NB4 (cell line): ENCODE measurements at regions not wholly inside any gene's neighbourhood (a gene's known extent, or its start where the extent isn't known, plus 50 kb on each side); places are given as distances from the start of the nearest gene placed in this dataset.

Experiments used
- DNase-seq: peaks from one replicate; pipeline ENCODE4 v3.0.0; 2010; ENCODE audit warnings: low read depth
- H3K4me3 ChIP-seq: one replicate; pipeline ENCODE4 v1.5.1; 2011; ENCODE audit warnings: mild to moderate bottlenecking, low read depth, low read length, moderate library complexity
- CTCF ChIP-seq: IDR thresholded peaks from one replicate; pipeline ENCODE4 v1.5.1; 2012; ENCODE audit warnings: low read depth, low read length
- MAX ChIP-seq: IDR thresholded peaks from 2 replicates; pipeline ENCODE4 v1.6.1; 2011; ENCODE audit warnings: low read depth, low read length
- MYC ChIP-seq: IDR thresholded peaks from 2 replicates; pipeline ENCODE4 v1.6.1; 2011; ENCODE audit warnings: low read depth, low read length
- POLR2A ChIP-seq: IDR thresholded peaks from 2 replicates; pipeline ENCODE4 v1.6.1; 2011; ENCODE audit warnings: mild to moderate bottlenecking; ENCODE audit not compliant: insufficient read length; ENCODE audit errors: extremely low read depth

GRCh38 chr1:36743286-36744005, 260.7 kb upstream of the CSF3R start:
- TF ChIP-seq CTCF = no peak
- TF ChIP-seq MAX = no peak
- TF ChIP-seq POLR2A = no peak
- no peak for TF ChIP-seq MYC
- no peak overlapping the region for H3K4me3 ChIP-seq
- no peak for DNase-seq

GRCh38 chr1:36741066-36741465, 258.4 kb upstream of the CSF3R start:
- no peak for DNase-seq
- H3K4me3 ChIP-seq = no peak overlapping the region
- no peak for TF ChIP-seq MAX
- no peak for TF ChIP-seq POLR2A
- TF ChIP-seq CTCF = no peak
- TF ChIP-seq MYC = no peak

GRCh38 chr1:36740446-36740845, 257.7 kb upstream of the CSF3R start:
- no peak for TF ChIP-seq MAX
- no peak for TF ChIP-seq POLR2A
- no peak for TF ChIP-seq CTCF
- TF ChIP-seq MYC = no peak
- no peak for DNase-seq
- H3K4me3 ChIP-seq = no peak overlapping the region

GRCh38 chr1:36739703-36740289, 257.1 kb upstream of the CSF3R start:
- H3K4me3 ChIP-seq = no peak overlapping the region
- DNase-seq = peak; percentile 40
- TF ChIP-seq CTCF = no peak
- TF ChIP-seq MAX = peak; percentile 46; the same call in 1 of the 2 replicates
- no peak for TF ChIP-seq MYC

GRCh38 chr1:36738245-36738644, 255.5 kb upstream of the CSF3R start:
- DNase-seq = no peak
- TF ChIP-seq MAX = no peak
- TF ChIP-seq CTCF = no peak
- TF ChIP-seq POLR2A = no peak
- TF ChIP-seq MYC = no peak
- H3K4me3 ChIP-seq = no peak overlapping the region
